Endothelial cell of umbilical vein (primary cell): ENCODE measurements at regions not wholly inside any gene's neighbourhood (a gene's known extent, or its start where the extent isn't known, plus 50 kb on each side); places are given as distances from the start of the nearest gene placed in this dataset.

Experiments
- CTCF ChIP-seq, 2 donors: IDR thresholded peaks; 1 replicate in 1 of 2; 2 replicates in 1 of 2; pipeline ENCODE4 v1.5.1; 2011; ENCODE audit warnings: low read length in 2 of 2, mild to moderate bottlenecking in 2 of 2, moderate library complexity in 2 of 2, control low read depth in 1 of 2, inconsistent platforms in 1 of 2, low read depth in 1 of 2; ENCODE audit not compliant: insufficient read depth in 1 of 2; ENCODE audit errors: extremely low read depth in 1 of 2
- EZH2 ChIP-seq: IDR thresholded peaks from 2 replicates; pipeline ENCODE4 v1.6.1; 2012; ENCODE audit warnings: borderline replicate concordance, low read depth, mild to moderate bottlenecking, moderate library complexity, low read length, inconsistent platforms; ENCODE audit not compliant: severe bottlenecking
- FOS ChIP-seq: IDR thresholded peaks from 2 replicates; pipeline ENCODE4 v1.6.1; 2011; ENCODE audit warnings: mild to moderate bottlenecking, low read length, moderate library complexity, borderline replicate concordance; ENCODE audit not compliant: insufficient read depth
- MAX ChIP-seq: IDR thresholded peaks from 2 replicates; pipeline ENCODE4 v1.6.1; 2011; ENCODE audit not compliant: insufficient read depth, insufficient read length
- POLR2A ChIP-seq: IDR thresholded peaks from 2 replicates; pipeline ENCODE4 v1.6.1; 2012; ENCODE audit warnings: low read depth, mild to moderate bottlenecking, control low read depth, low read length

- no peak for TF ChIP-seq FOS
- TF ChIP-seq CTCF (IDR thresholded peaks at IDR 0.05; ENCODE audit: extremely low read depth in 1 of 2, insufficient read depth in 1 of 2, low read depth in 1 of 2, low read length in 2 of 2), result no peak
- no peak for TF ChIP-seq POLR2A
- TF ChIP-seq EZH2, result no peak
- TF ChIP-seq MAX, result no peak
Measured at GRCh38 chr15:26210980-26211379, 347.9 kb upstream of the ATP10A start.
